ENCODE measurements at regions not wholly inside any gene's neighbourhood (a gene's known extent, or its start where the extent isn't known, plus 50 kb on each side); places are given as distances from the start of the nearest gene placed in this dataset.

- TF ChIP-seq CTCF (conservative IDR thresholded peaks at IDR 0.05) (no peak), ZFX (IDR thresholded peaks at IDR 0.05) (no peak)
Observed at GRCh38 chr5:57613741-57614140, 131.1 kb upstream of the ACTBL2 start.
